ENCODE measurements at regions not wholly inside any gene's neighbourhood (a gene's known extent, or its start where the extent isn't known, plus 50 kb on each side); places are given as distances from the start of the nearest gene placed in this dataset.
"Not testable (repeated sequence)": the region's sequence is repeated elsewhere in the genome, so short reads cannot be mapped to it uniquely, and the experiment has no call there.

GRCh38 chr5:167104351-167104750 lies 1187.1 kb upstream of the WWC1 start:
- Histone ChIP-seq H3K4ac (ENCODE audit: low read depth in 1 of 2, low read length in 2 of 2) (no peak overlapping the region), H3K27ac (ENCODE audit: low read length, poor library complexity, severe bottlenecking) (no peak overlapping the region), H2BK120ac (ENCODE audit: low read depth, low read length) (no peak overlapping the region), H3K9ac (ENCODE audit: low read length) (no peak overlapping the region), H2AFZ (ENCODE audit: low read depth, low read length) (no peak overlapping the region), H3K27me3 (ENCODE audit: control insufficient read depth in 1 of 2, insufficient read depth in 1 of 2, low read length in 2 of 2) (no peaks in the 10 kb centered on the region), H4K8ac (ENCODE audit: low read length) (no peak overlapping the region), H3K4me2 (ENCODE audit: low read length, poor library complexity, severe bottlenecking) (no peak overlapping the region), H3K14ac (ENCODE audit: low read length in 2 of 2) (no peak overlapping the region), H3K36me3 (ENCODE audit: control insufficient read depth in 1 of 2, insufficient read depth in 2 of 2, low read depth in 1 of 2, low read length in 2 of 2) (no peaks in the 10 kb centered on the region), H2BK15ac (ENCODE audit: low read depth, poor library complexity, severe bottlenecking) (no peak overlapping the region), H3K4me3 (ENCODE audit: insufficient read depth in 1 of 2, low read depth in 1 of 2, low read length in 2 of 2) (no peak overlapping the region), H3K4me1 (ENCODE audit: control insufficient read depth, insufficient read depth, low read depth, low read length) (no peaks in the 10 kb centered on the region), H4K91ac (ENCODE audit: low read length) (no peak overlapping the region), H3K18ac (ENCODE audit: low read depth in 1 of 2, low read length in 2 of 2) (no peak overlapping the region), H3K23ac (ENCODE audit: low read length in 2 of 2) (no peak overlapping the region), H2BK5ac (ENCODE audit: low read depth, low read length, poor library complexity, severe bottlenecking) (no peak overlapping the region), H3K79me1 (replicated peaks; ENCODE audit: low read length, poor library complexity, severe bottlenecking) (no peaks in the 10 kb centered on the region), H3K9me3 (ENCODE audit: control insufficient read depth, low read length) (no peaks in the 10 kb centered on the region), H2BK12ac (ENCODE audit: low read length in 2 of 2) (no peak overlapping the region), H2AK5ac (ENCODE audit: low read length, severe bottlenecking) (no peak overlapping the region)
- WGBS: 100% methylated on average over 2 of the region's 4 CpGs
- DNase-seq: no peak

- no peak overlapping the region for H4K8ac ChIP-seq (ENCODE audit: low read length)
- H3K4ac ChIP-seq (ENCODE audit: low read depth in 1 of 2, low read length in 2 of 2): no peak overlapping the region
- no peak overlapping the region for H3K9ac ChIP-seq (ENCODE audit: low read length)
- no peak overlapping the region for H2AK5ac ChIP-seq (ENCODE audit: low read length, severe bottlenecking)
- H3K27ac ChIP-seq (ENCODE audit: low read length, poor library complexity, severe bottlenecking): no peak overlapping the region
- DNase-seq: no peak
- no peaks in the 10 kb centered on the region for H3K9me3 ChIP-seq (ENCODE audit: control insufficient read depth, low read length)
- H3K4me2 ChIP-seq (ENCODE audit: low read length, poor library complexity, severe bottlenecking): no peak overlapping the region
- H2BK12ac ChIP-seq (ENCODE audit: low read length in 2 of 2): no peak overlapping the region
- no peak overlapping the region for H3K14ac ChIP-seq (ENCODE audit: low read length in 2 of 2)
- no peaks in the 10 kb centered on the region for H3K4me1 ChIP-seq (ENCODE audit: control insufficient read depth, insufficient read depth, low read depth, low read length)
- no peaks in the 10 kb centered on the region for H3K36me3 ChIP-seq (ENCODE audit: control insufficient read depth in 1 of 2, insufficient read depth in 2 of 2, low read depth in 1 of 2, low read length in 2 of 2)
- no peak overlapping the region for H2AFZ ChIP-seq (ENCODE audit: low read depth, low read length)
- H2BK5ac ChIP-seq (ENCODE audit: low read depth, low read length, poor library complexity, severe bottlenecking): no peak overlapping the region
- no peak overlapping the region for H2BK120ac ChIP-seq (ENCODE audit: low read depth, low read length)
- H3K18ac ChIP-seq (ENCODE audit: low read depth in 1 of 2, low read length in 2 of 2): no peak overlapping the region
- 60% methylated on average over 1 of the region's 2 CpGs for WGBS
- no peak overlapping the region for H3K4me3 ChIP-seq (ENCODE audit: insufficient read depth in 1 of 2, low read depth in 1 of 2, low read length in 2 of 2)
- no peaks in the 10 kb centered on the region for H3K79me1 ChIP-seq (replicated peaks; ENCODE audit: low read length, poor library complexity, severe bottlenecking)
- H3K27me3 ChIP-seq (ENCODE audit: control insufficient read depth in 1 of 2, insufficient read depth in 1 of 2, low read length in 2 of 2): no peaks in the 10 kb centered on the region
- H2BK15ac ChIP-seq (ENCODE audit: low read depth, poor library complexity, severe bottlenecking): no peak overlapping the region
- no peak overlapping the region for H3K23ac ChIP-seq (ENCODE audit: low read length in 2 of 2)
- H4K91ac ChIP-seq (ENCODE audit: low read length): no peak overlapping the region
These were observed 1185.5 kb upstream of the WWC1 start for GRCh38 chr5:167105941-167106340.

GRCh38 chr5:167107684-167108083 lies 1183.8 kb upstream of the WWC1 start:
- Histone ChIP-seq H3K4ac (ENCODE audit: low read depth in 1 of 2, low read length in 2 of 2) (no peak overlapping the region), H2BK12ac (ENCODE audit: low read length in 2 of 2) (no peak overlapping the region), H2BK120ac (ENCODE audit: low read depth, low read length) (no peak overlapping the region), H2AK5ac (ENCODE audit: low read length, severe bottlenecking) (no peak overlapping the region), H3K36me3 (ENCODE audit: control insufficient read depth in 1 of 2, insufficient read depth in 2 of 2, low read depth in 1 of 2, low read length in 2 of 2) (no peaks in the 10 kb centered on the region), H2BK5ac (ENCODE audit: low read depth, low read length, poor library complexity, severe bottlenecking) (no peak overlapping the region), H2BK15ac (ENCODE audit: low read depth, poor library complexity, severe bottlenecking) (no peak overlapping the region), H3K27ac (ENCODE audit: low read length, poor library complexity, severe bottlenecking) (no peak overlapping the region), H3K27me3 (ENCODE audit: control insufficient read depth in 1 of 2, insufficient read depth in 1 of 2, low read length in 2 of 2) (no peaks in the 10 kb centered on the region), H3K4me3 (ENCODE audit: insufficient read depth in 1 of 2, low read depth in 1 of 2, low read length in 2 of 2) (no peak overlapping the region), H3K4me1 (ENCODE audit: control insufficient read depth, insufficient read depth, low read depth, low read length) (no peaks in the 10 kb centered on the region), H3K18ac (ENCODE audit: low read depth in 1 of 2, low read length in 2 of 2) (no peak overlapping the region), H3K4me2 (ENCODE audit: low read length, poor library complexity, severe bottlenecking) (no peak overlapping the region), H3K23ac (ENCODE audit: low read length in 2 of 2) (no peak overlapping the region), H3K9ac (ENCODE audit: low read length) (no peak overlapping the region), H2AFZ (ENCODE audit: low read depth, low read length) (no peak overlapping the region), H3K79me1 (replicated peaks; ENCODE audit: low read length, poor library complexity, severe bottlenecking) (no peaks in the 10 kb centered on the region), H3K9me3 (ENCODE audit: control insufficient read depth, low read length) (no peaks in the 10 kb centered on the region), H3K14ac (ENCODE audit: low read length in 2 of 2) (no peak overlapping the region), H4K91ac (ENCODE audit: low read length) (no peak overlapping the region), H4K8ac (ENCODE audit: low read length) (no peak overlapping the region)
- no peak for DNase-seq
- 97% methylated on average over 4 of the region's 4 CpGs for WGBS

DNA sequence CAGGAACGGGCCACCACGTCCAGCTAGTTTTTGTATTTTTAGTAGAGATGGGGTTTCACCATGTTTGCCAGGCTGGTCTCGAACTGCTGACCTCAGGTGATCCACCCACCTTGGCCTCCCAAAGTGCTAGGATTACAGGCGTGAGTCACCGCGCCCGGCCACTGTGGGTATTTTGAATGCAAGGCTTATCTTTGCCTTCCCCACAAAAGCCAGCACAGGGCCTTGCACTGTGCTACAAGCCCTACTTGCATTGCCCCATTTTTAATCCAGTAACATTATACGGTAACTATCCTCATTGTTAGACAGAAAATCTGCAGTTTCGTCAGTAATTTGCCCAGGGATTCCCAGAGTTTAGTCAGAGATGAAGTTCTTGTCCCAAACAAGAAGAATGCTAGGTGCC lies 1183.2 kb upstream of the WWC1 start:
- not testable (repeated sequence) for H3K4me3 ChIP-seq (ENCODE audit: insufficient read depth in 1 of 2, low read depth in 1 of 2, low read length in 2 of 2); H2BK5ac ChIP-seq (ENCODE audit: low read depth, low read length, poor library complexity, severe bottlenecking); H2BK12ac ChIP-seq (ENCODE audit: low read length in 2 of 2); H3K9ac ChIP-seq (ENCODE audit: low read length); H2AK5ac ChIP-seq (ENCODE audit: low read length, severe bottlenecking); H3K4me2 ChIP-seq (ENCODE audit: low read length, poor library complexity, severe bottlenecking); H4K8ac ChIP-seq (ENCODE audit: low read length); H3K4ac ChIP-seq (ENCODE audit: low read depth in 1 of 2, low read length in 2 of 2); H3K79me1 ChIP-seq (replicated peaks; ENCODE audit: low read length, poor library complexity, severe bottlenecking); H3K4me1 ChIP-seq (ENCODE audit: control insufficient read depth, insufficient read depth, low read depth, low read length); DNase-seq; H3K23ac ChIP-seq (ENCODE audit: low read length in 2 of 2); H3K14ac ChIP-seq (ENCODE audit: low read length in 2 of 2); H2BK120ac ChIP-seq (ENCODE audit: low read depth, low read length); H3K27me3 ChIP-seq (ENCODE audit: control insufficient read depth in 1 of 2, insufficient read depth in 1 of 2, low read length in 2 of 2); H2BK15ac ChIP-seq (ENCODE audit: low read depth, poor library complexity, severe bottlenecking); H4K91ac ChIP-seq (ENCODE audit: low read length); H3K36me3 ChIP-seq (ENCODE audit: control insufficient read depth in 1 of 2, insufficient read depth in 2 of 2, low read depth in 1 of 2, low read length in 2 of 2); H3K27ac ChIP-seq (ENCODE audit: low read length, poor library complexity, severe bottlenecking); H3K18ac ChIP-seq (ENCODE audit: low read depth in 1 of 2, low read length in 2 of 2); H3K9me3 ChIP-seq (ENCODE audit: control insufficient read depth, low read length); H2AFZ ChIP-seq (ENCODE audit: low read depth, low read length)
- 90% methylated on average over 9 of the region's 9 CpGs for WGBS
